WTC11 (cell line): ENCODE measurements at regions not wholly inside any gene's neighbourhood (a gene's known extent, or its start where the extent isn't known, plus 50 kb on each side); places are given as distances from the start of the nearest gene placed in this dataset.
A peak's percentile ranks its signal among the peaks of the same experiment; 100 is the strongest.
"Not testable (repeated sequence)": the region's sequence is repeated elsewhere in the genome, so short reads cannot be mapped to it uniquely, and the experiment has no call there.

ENCODE experiments used
- ATAC-seq: fragments of 200-7000 bp; cut with Tn5 transposase; 2 replicates; pipeline ENCODE4 v1.10.0; 2021; ENCODE audit warnings: mild to moderate bottlenecking, moderate library complexity
- CTCF ChIA-PET: fragments of 300-600 bp; sonication (Branson Sonifier 250); formaldehyde crosslinking; loops from one replicate; lab custom pipeline; 2021; ENCODE audit warnings: antibody characterized with exemption; lab: Charles Lee
- POLR2A ChIA-PET: fragments of 350-600 bp; sonication (Branson Sonifier 250); formaldehyde crosslinking; loops from one replicate; lab custom pipeline; 2021; ENCODE audit warnings: antibody characterized with exemption; lab: Charles Lee
- DNase-seq: peaks from one replicate; pipeline ENCODE4 v3.0.0; 2021; ENCODE audit warnings: low spot score
- H3K27ac Mint-ChIP-seq: 2 replicates; pipeline ENCODE4 v1.8.0; 2021; ENCODE audit warnings: mixed read lengths
- H3K27me3 Mint-ChIP-seq: 2 replicates; pipeline ENCODE4 v1.8.0; 2021; ENCODE audit warnings: low read depth, mild to moderate bottlenecking, moderate library complexity, mixed read lengths
- H3K36me3 Mint-ChIP-seq: 2 replicates; pipeline ENCODE4 v1.8.0; 2021; ENCODE audit warnings: mixed read lengths
- H3K4me1 Mint-ChIP-seq: 2 replicates; pipeline ENCODE4 v1.8.0; 2022; ENCODE audit warnings: mixed read lengths
- H3K4me3 Mint-ChIP-seq: 2 replicates; pipeline ENCODE4 v1.8.0; 2021; ENCODE audit warnings: mild to moderate bottlenecking, moderate library complexity, mixed read lengths
- H3K9me3 Mint-ChIP-seq: 2 replicates; pipeline ENCODE4 v1.8.0; 2021; ENCODE audit warnings: mixed read lengths
- CREM ChIP-seq: sonication (generic); formaldehyde crosslinking; IDR thresholded peaks from 2 replicates; pipeline ENCODE4 v1.8.1; 2022; ENCODE audit warnings: mild to moderate bottlenecking, missing genetic modification reagents, moderate library complexity
- EMX1 ChIP-seq: fragments of 250-450 bp; sonication (Bioruptor Pico); IDR thresholded peaks from 2 replicates; pipeline ENCODE4 v1.8.0; 2021; ENCODE audit warnings: mild to moderate bottlenecking
- ERG ChIP-seq: fragments of 250-450 bp; sonication (Bioruptor Pico); IDR thresholded peaks from 2 replicates; pipeline ENCODE4 v1.8.0; 2021; ENCODE audit warnings: mild to moderate bottlenecking
- FOXJ3 ChIP-seq: sonication (generic); formaldehyde crosslinking; IDR thresholded peaks from 2 replicates; pipeline ENCODE4 v1.9.0; 2021; ENCODE audit warnings: missing genetic modification reagents, mild to moderate bottlenecking, borderline replicate concordance
- FOXP4 ChIP-seq: sonication (generic); formaldehyde crosslinking; IDR thresholded peaks from 2 replicates; pipeline ENCODE4 v1.8.0; 2022; ENCODE audit warnings: mild to moderate bottlenecking, missing genetic modification reagents
- GABPB1 ChIP-seq: sonication (generic); formaldehyde crosslinking; IDR thresholded peaks from 2 replicates; pipeline ENCODE4 v1.8.1; 2023; ENCODE audit warnings: mild to moderate bottlenecking, missing genetic modification reagents
- MLX ChIP-seq: sonication (generic); formaldehyde crosslinking; IDR thresholded peaks from 2 replicates; pipeline ENCODE4 v1.8.1; 2023; ENCODE audit warnings: mild to moderate bottlenecking, missing genetic modification reagents, moderate library complexity
- OVOL2 ChIP-seq: fragments of 250-450 bp; sonication (Bioruptor Pico); IDR thresholded peaks from 2 replicates; pipeline ENCODE4 v1.9.0; 2021; ENCODE audit warnings: mild to moderate bottlenecking, borderline replicate concordance
- PREB ChIP-seq: sonication (generic); formaldehyde crosslinking; IDR thresholded peaks from 2 replicates; pipeline ENCODE4 v1.8.1; 2022; ENCODE audit warnings: mild to moderate bottlenecking, missing genetic modification reagents, moderate library complexity, borderline replicate concordance
- SOX15 ChIP-seq: fragments of 250-450 bp; sonication (Bioruptor Pico); IDR thresholded peaks from 2 replicates; pipeline ENCODE4 v1.9.0; 2021; ENCODE audit warnings: mild to moderate bottlenecking
- STAT6 ChIP-seq: sonication (generic); formaldehyde crosslinking; conservative IDR thresholded peaks from 2 replicates; pipeline ENCODE4 v1.8.1; 2023; ENCODE audit warnings: mild to moderate bottlenecking, low read depth, missing genetic modification reagents, moderate library complexity
- ZNF232 ChIP-seq: sonication (generic); formaldehyde crosslinking; IDR thresholded peaks from 2 replicates; pipeline ENCODE4 v1.8.0; 2022; ENCODE audit warnings: mild to moderate bottlenecking, missing genetic modification reagents
- ZNF281 ChIP-seq: sonication (generic); formaldehyde crosslinking; IDR thresholded peaks from 2 replicates; pipeline ENCODE4 v1.8.0; 2023; ENCODE audit warnings: mild to moderate bottlenecking, missing genetic modification reagents
- ZNF423 ChIP-seq: fragments of 250-450 bp; sonication (Bioruptor Pico); IDR thresholded peaks from 2 replicates; pipeline ENCODE4 v2.1.2; 2022; ENCODE audit warnings: mild to moderate bottlenecking, moderate library complexity

DNA sequence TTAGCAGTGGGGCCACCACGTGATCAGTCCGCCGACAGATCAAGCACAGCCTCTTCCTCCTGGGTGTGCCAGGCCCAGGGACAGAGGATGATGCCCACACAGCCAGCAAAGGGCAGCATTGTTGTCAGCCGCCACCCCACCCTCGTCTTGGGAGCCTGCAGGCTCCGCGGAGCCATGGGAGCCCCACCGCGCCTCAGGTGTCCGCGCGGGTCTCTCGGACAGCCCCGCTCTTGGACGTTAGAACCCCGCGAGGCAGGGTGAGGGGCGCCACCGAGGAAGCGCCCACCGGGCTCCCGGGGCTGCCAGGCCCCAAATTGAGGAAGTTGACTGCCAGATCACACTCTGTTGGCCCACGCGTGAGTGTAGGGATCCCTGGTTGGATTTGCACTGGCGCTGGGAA, 83.9 kb upstream of the MS4A8 start:
- no peaks in the 10 kb centered on the region; the same call in 1 of the 2 replicates for H3K27me3 Mint-ChIP-seq
- POLR2A ChIA-PET = no interaction called here

GRCh38 chr11:60621940-60622339, 77.5 kb upstream of the MS4A8 start:
- POLR2A ChIA-PET, ATAC-seq, DNase-seq, H3K27me3 Mint-ChIP-seq, H3K27ac Mint-ChIP-seq, H3K4me1 Mint-ChIP-seq, CTCF ChIA-PET, H3K4me3 Mint-ChIP-seq: not testable (repeated sequence)
- Mint-ChIP-seq H3K9me3 (peaks cover 25% of the 10 kb centered on the region), H3K36me3 (peaks cover 24% of the 10 kb centered on the region)

More for the DNA sequence above, 83.9 kb upstream of the MS4A8 start:
- peaks cover 12% of the 10 kb centered on the region for H3K9me3 Mint-ChIP-seq
- H3K4me1 Mint-ChIP-seq = no peaks in the 10 kb centered on the region
- CTCF ChIA-PET = no interaction called here
- H3K4me3 Mint-ChIP-seq = no peak overlapping the region
- TF ChIP-seq MLX (no peak), OVOL2 (no peak), STAT6 (CRISPR knock-in tag) (no peak), PREB (CRISPR knock-in tag) (no peak), EMX1 (CRISPR knock-in tag) (no peak), CREM (no peak), FOXJ3 (no peak)
- no peak overlapping the region for H3K27ac Mint-ChIP-seq
- H3K36me3 Mint-ChIP-seq = 0 out of 2 replicates have a peak, but pooled peaks cover 5% of the 10 kb centered on the region
- DNase-seq (no peak), ATAC-seq (no peak)

DNA sequence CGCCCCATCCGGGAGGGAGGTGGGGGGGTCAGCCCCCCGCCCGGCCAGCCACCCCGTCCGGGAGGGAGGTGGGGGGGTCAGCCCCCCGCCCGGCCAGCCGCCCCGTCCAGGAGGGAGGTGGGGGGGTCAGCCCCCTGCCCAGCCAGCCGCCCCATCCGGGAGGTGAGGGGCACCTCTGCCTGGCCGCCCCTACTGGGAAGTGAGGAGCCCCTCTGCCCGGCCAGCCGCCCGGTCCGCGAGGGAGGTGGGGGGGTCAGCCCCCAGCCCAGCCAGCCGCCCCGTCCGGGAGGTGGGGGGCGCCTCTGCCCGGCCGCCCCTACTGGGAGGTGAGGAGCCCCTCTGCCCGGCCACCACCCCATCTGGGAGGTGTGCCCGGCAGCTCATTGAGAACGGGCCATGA, 76.6 kb upstream of the MS4A8 start:
- H3K4me1 Mint-ChIP-seq, ATAC-seq, CTCF ChIA-PET, DNase-seq, H3K4me3 Mint-ChIP-seq, H3K27ac Mint-ChIP-seq, H3K27me3 Mint-ChIP-seq, POLR2A ChIA-PET: not testable (repeated sequence)
- H3K36me3 Mint-ChIP-seq = peaks cover 22% of the 10 kb centered on the region
- peaks cover 22% of the 10 kb centered on the region for H3K9me3 Mint-ChIP-seq

DNA sequence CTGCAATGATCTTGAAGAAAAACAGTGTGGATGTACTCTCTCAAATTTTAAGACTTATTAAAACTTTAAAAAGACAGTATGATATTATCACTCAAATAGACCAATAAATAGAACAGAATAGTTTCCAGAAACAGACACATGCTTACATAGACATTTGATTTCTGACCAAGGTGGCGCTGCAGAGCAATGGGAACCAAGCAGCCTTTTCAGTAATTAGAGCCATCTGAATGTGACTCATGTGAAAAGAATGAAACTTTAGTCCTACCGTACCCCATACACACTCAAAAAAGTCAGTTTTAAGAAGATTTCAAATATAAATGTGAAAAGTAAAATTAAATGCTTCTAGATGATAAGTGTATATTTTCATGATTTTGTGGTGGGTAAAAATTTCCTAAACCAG, 74.2 kb upstream of the MS4A8 start:
- H3K4me3 Mint-ChIP-seq = no peak overlapping the region
- H3K9me3 Mint-ChIP-seq = peaks cover 19% of the 10 kb centered on the region
- peaks cover 19% of the 10 kb centered on the region for H3K36me3 Mint-ChIP-seq
- ATAC-seq = peak; percentile 74
- no peaks in the 10 kb centered on the region for H3K27me3 Mint-ChIP-seq
- no peak overlapping the region for H3K27ac Mint-ChIP-seq
- DNase-seq = peak; percentile 50
- peaks cover 4% of the 10 kb centered on the region for H3K4me1 Mint-ChIP-seq
- POLR2A ChIA-PET = no interaction called here
- CTCF ChIA-PET = no interaction called here
- TF ChIP-seq ZNF232 (no peak), ZNF423 (CRISPR knock-in tag) (no peak), EMX1 (CRISPR knock-in tag) (no peak), GABPB1 (CRISPR knock-in tag) (no peak), ZNF281 (CRISPR knock-in tag) (no peak), SOX15 (no peak), ERG (CRISPR knock-in tag) (no peak), PREB (CRISPR knock-in tag) (no peak), FOXP4 (CRISPR knock-in tag) (no peak)
